ENCODE measurements at regions not wholly inside any gene's neighbourhood (a gene's known extent, or its start where the extent isn't known, plus 50 kb on each side); places are given as distances from the start of the nearest gene placed in this dataset.

- peaks cover 3% of the 10 kb centered on the region for H3K4me1 ChIP-seq (ENCODE audit: control insufficient read depth, insufficient read depth, low read length)
- H3K4me3 ChIP-seq (ENCODE audit: low read length), result no peak overlapping the region
- H3K27me3 ChIP-seq (ENCODE audit: control insufficient read depth, insufficient read depth, low read length), result no peaks in the 10 kb centered on the region
- no peak overlapping the region for H3K27ac ChIP-seq (ENCODE audit: low read length)
- H3K9me3 ChIP-seq (ENCODE audit: control insufficient read depth, insufficient read depth, low read length), result no peaks in the 10 kb centered on the region
- DNase-seq (ENCODE audit: low read depth, low spot score), result no peak
- no peaks in the 10 kb centered on the region for H3K36me3 ChIP-seq (ENCODE audit: control insufficient read depth, insufficient read depth, low read length)
Observed at GRCh38 chr2:217647226-217647625, 355.6 kb downstream of the TNS1 start.

DNA sequence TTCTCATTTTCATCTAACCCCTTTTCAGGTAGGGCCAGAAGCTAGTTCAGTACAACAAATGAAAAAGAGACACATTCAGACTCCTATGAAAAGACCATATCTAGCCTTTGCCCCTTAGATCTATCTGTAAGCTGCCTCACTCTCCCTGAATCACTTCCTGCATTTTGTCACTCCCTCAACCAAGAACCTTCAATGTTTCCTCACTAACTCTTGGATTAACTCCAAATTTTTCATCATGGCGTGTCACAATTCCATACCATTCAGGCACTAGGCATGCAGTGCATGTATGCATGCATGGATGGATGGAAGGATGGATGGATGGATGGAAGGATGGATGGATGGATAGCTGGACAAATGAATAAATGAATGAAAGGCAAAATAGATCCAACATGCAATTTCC lies 356.9 kb downstream of the TNS1 start:
- H3K9me3 ChIP-seq (ENCODE audit: control insufficient read depth, insufficient read depth, low read length), result no peaks in the 10 kb centered on the region
- H3K36me3 ChIP-seq (ENCODE audit: control insufficient read depth, insufficient read depth, low read length), result no peaks in the 10 kb centered on the region
- H3K27me3 ChIP-seq (ENCODE audit: control insufficient read depth, insufficient read depth, low read length), result no peaks in the 10 kb centered on the region
- no peak overlapping the region for H3K4me3 ChIP-seq (ENCODE audit: low read length)
- no peak for DNase-seq (ENCODE audit: low read depth, low spot score)
- H3K4me1 ChIP-seq (ENCODE audit: control insufficient read depth, insufficient read depth, low read length), result peaks cover 2% of the 10 kb centered on the region
- H3K27ac ChIP-seq (ENCODE audit: low read length), result no peak overlapping the region
- WGBS (ENCODE audit: insufficient coverage, insufficient read length), result no CpG with 5 or more reads among the region's 1 CpG

GRCh38 chr2:217643789-217644301 lies 358.9 kb downstream of the TNS1 start:
- Histone ChIP-seq H3K36me3 (ENCODE audit: control insufficient read depth, insufficient read depth, low read length) (no peaks in the 10 kb centered on the region), H3K27me3 (ENCODE audit: control insufficient read depth, insufficient read depth, low read length) (no peaks in the 10 kb centered on the region), H3K4me1 (ENCODE audit: control insufficient read depth, insufficient read depth, low read length) (no peaks in the 10 kb centered on the region; the same call in 1 of the 2 replicates), H3K9me3 (ENCODE audit: control insufficient read depth, insufficient read depth, low read length) (no peaks in the 10 kb centered on the region), H3K27ac (ENCODE audit: low read length) (no peak overlapping the region), H3K4me3 (ENCODE audit: low read length) (no peak overlapping the region)
- WGBS (ENCODE audit: insufficient coverage, insufficient read length), result no CpG with 5 or more reads among the region's 6 CpGs
- DNase-seq (ENCODE audit: low read depth, low spot score), result no peak

- no peak for DNase-seq (ENCODE audit: low read depth, low spot score)
- WGBS (ENCODE audit: insufficient coverage, insufficient read length), result no CpG with 5 or more reads among the region's 6 CpGs
- Histone ChIP-seq H3K27me3 (ENCODE audit: control insufficient read depth, insufficient read depth, low read length) (no peaks in the 10 kb centered on the region), H3K9me3 (ENCODE audit: control insufficient read depth, insufficient read depth, low read length) (no peaks in the 10 kb centered on the region), H3K36me3 (ENCODE audit: control insufficient read depth, insufficient read depth, low read length) (no peaks in the 10 kb centered on the region), H3K4me1 (ENCODE audit: control insufficient read depth, insufficient read depth, low read length) (no peaks in the 10 kb centered on the region; the same call in 1 of the 2 replicates), H3K27ac (ENCODE audit: low read length) (no peak overlapping the region), H3K4me3 (ENCODE audit: low read length) (no peak overlapping the region)
Observed at GRCh38 chr2:217642944-217643343, 359.9 kb downstream of the TNS1 start.

DNA sequence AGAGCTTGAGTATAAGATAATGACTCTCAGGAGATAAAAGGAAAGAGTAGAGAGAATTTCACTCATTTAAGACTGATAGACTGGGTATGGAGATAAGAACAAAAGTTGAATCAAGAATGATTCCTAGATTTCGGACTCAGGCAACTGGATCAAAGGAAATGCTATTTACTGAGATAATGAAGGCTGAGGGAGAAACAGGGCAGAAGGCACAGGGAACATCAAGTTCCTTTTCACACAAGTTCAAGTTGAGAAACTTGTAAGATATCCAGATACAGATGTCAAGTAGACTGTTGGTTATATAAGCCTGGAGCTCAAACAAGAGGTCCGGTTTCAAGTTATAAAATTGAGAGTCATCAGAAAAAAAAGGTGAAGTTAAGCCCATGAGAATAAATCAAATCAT lies 360.8 kb downstream of the TNS1 start:
- H3K27ac ChIP-seq (ENCODE audit: low read length), result no peak overlapping the region
- WGBS (ENCODE audit: insufficient coverage, insufficient read length), result no CpG with 5 or more reads among the region's 2 CpGs

GRCh38 chr2:217639481-217639880 lies 363.3 kb downstream of the TNS1 start:
- no CpG with 5 or more reads among the region's 2 CpGs for WGBS (ENCODE audit: insufficient coverage, insufficient read length)
- H3K36me3 ChIP-seq (ENCODE audit: control insufficient read depth, insufficient read depth, low read length), result no peaks in the 10 kb centered on the region

More for the DNA sequence above, 360.8 kb downstream of the TNS1 start:
- no peaks in the 10 kb centered on the region; the same call in 1 of the 2 replicates for H3K4me1 ChIP-seq (ENCODE audit: control insufficient read depth, insufficient read depth, low read length)
- H3K36me3 ChIP-seq (ENCODE audit: control insufficient read depth, insufficient read depth, low read length), result no peaks in the 10 kb centered on the region
- H3K9me3 ChIP-seq (ENCODE audit: control insufficient read depth, insufficient read depth, low read length), result no peaks in the 10 kb centered on the region
- DNase-seq (ENCODE audit: low read depth, low spot score), result no peak
- no peak overlapping the region for H3K4me3 ChIP-seq (ENCODE audit: low read length)
- H3K27me3 ChIP-seq (ENCODE audit: control insufficient read depth, insufficient read depth, low read length), result no peaks in the 10 kb centered on the region

GRCh38 chr2:217638533-217638932 lies 364.3 kb downstream of the TNS1 start:
- no peak overlapping the region for H3K27ac ChIP-seq (ENCODE audit: low read length)
- no peaks in the 10 kb centered on the region for H3K36me3 ChIP-seq (ENCODE audit: control insufficient read depth, insufficient read depth, low read length)
- no peak overlapping the region for H3K4me3 ChIP-seq (ENCODE audit: low read length)
- H3K4me1 ChIP-seq (ENCODE audit: control insufficient read depth, insufficient read depth, low read length), result no peaks in the 10 kb centered on the region
- H3K27me3 ChIP-seq (ENCODE audit: control insufficient read depth, insufficient read depth, low read length), result no peaks in the 10 kb centered on the region
- no CpG with 5 or more reads among the region's 4 CpGs for WGBS (ENCODE audit: insufficient coverage, insufficient read length)
- DNase-seq (ENCODE audit: low read depth, low spot score), result no peak
- H3K9me3 ChIP-seq (ENCODE audit: control insufficient read depth, insufficient read depth, low read length), result no peaks in the 10 kb centered on the region

More at GRCh38 chr2:217639481-217639880, 363.3 kb downstream of the TNS1 start:
- Histone ChIP-seq H3K4me1 (ENCODE audit: control insufficient read depth, insufficient read depth, low read length) (no peaks in the 10 kb centered on the region; the same call in 1 of the 2 replicates), H3K27me3 (ENCODE audit: control insufficient read depth, insufficient read depth, low read length) (no peaks in the 10 kb centered on the region), H3K27ac (ENCODE audit: low read length) (no peak overlapping the region), H3K4me3 (ENCODE audit: low read length) (no peak overlapping the region), H3K9me3 (ENCODE audit: control insufficient read depth, insufficient read depth, low read length) (no peaks in the 10 kb centered on the region)
- no peak for DNase-seq (ENCODE audit: low read depth, low spot score)

- WGBS (ENCODE audit: insufficient coverage, insufficient read length), result no CpG with 5 or more reads among the region's 2 CpGs
Observed at GRCh38 chr2:217638031-217638430, 364.8 kb downstream of the TNS1 start.

DNA sequence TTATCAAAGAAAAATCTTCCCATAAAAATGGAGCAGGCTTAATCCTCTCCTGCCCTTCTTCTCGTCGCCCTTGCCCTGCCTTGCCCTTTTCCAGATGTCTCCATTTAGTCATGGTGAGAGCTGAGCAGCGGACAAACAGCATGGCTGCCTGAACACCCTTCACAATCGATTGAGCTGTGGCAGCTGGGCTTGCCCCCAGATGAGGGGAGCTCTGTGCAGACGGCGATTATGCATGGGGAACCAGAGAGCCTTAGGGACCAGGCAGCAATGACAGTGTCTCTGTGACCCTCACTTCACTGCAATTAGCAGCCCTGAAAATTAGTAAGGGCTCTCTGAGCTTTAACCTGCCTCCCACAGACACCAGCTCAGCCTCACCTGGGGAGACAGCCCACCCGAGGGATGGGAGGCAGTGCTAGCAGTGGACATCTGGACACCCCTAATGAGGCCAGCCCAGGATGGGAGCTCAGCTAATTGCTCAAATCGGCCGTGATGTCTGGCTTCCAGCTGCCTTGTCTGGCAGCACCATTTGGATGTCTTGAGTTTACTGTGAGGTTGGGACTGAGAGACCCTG lies 365.7 kb downstream of the TNS1 start:
- no peaks in the 10 kb centered on the region for H3K4me1 ChIP-seq (ENCODE audit: control insufficient read depth, insufficient read depth, low read length)
- H3K4me3 ChIP-seq (ENCODE audit: low read length), result no peak overlapping the region
- no peak for DNase-seq (ENCODE audit: low read depth, low spot score)
- no peaks in the 10 kb centered on the region for H3K36me3 ChIP-seq (ENCODE audit: control insufficient read depth, insufficient read depth, low read length)
- H3K27ac ChIP-seq (ENCODE audit: low read length), result no peak overlapping the region
- H3K9me3 ChIP-seq (ENCODE audit: control insufficient read depth, insufficient read depth, low read length), result no peaks in the 10 kb centered on the region
- WGBS (ENCODE audit: insufficient coverage, insufficient read length), result no CpG with 5 or more reads among the region's 9 CpGs
- H3K27me3 ChIP-seq (ENCODE audit: control insufficient read depth, insufficient read depth, low read length), result no peaks in the 10 kb centered on the region

More at GRCh38 chr2:217638031-217638430, 364.8 kb downstream of the TNS1 start:
- no peak for DNase-seq (ENCODE audit: low read depth, low spot score)
- Histone ChIP-seq H3K4me3 (ENCODE audit: low read length) (no peak overlapping the region), H3K4me1 (ENCODE audit: control insufficient read depth, insufficient read depth, low read length) (no peaks in the 10 kb centered on the region), H3K36me3 (ENCODE audit: control insufficient read depth, insufficient read depth, low read length) (no peaks in the 10 kb centered on the region), H3K27me3 (ENCODE audit: control insufficient read depth, insufficient read depth, low read length) (no peaks in the 10 kb centered on the region), H3K27ac (ENCODE audit: low read length) (no peak overlapping the region), H3K9me3 (ENCODE audit: control insufficient read depth, insufficient read depth, low read length) (no peaks in the 10 kb centered on the region)

DNA sequence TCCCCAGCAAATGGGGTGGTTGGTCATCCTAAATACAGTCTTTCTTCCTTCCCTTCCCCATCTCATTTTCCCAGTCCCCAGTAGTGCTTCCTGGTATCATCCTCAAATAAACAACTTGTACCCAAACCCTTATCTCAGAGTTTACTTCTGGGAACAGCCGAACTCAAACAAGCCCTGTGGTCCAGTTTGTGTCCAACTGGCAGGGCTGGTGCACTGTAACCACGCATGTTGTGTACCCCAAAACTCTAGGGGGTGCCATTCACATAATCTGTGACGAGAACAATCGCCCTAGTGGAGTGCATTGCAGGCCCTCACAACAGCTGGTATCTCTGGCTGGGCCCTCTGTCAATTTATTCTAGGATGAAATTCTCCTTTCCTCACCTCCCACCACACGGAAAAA lies 366.2 kb downstream of the TNS1 start:
- DNase-seq (ENCODE audit: low read depth, low spot score), result no peak
- H3K27ac ChIP-seq (ENCODE audit: low read length), result no peak overlapping the region
- WGBS (ENCODE audit: insufficient coverage, insufficient read length), result no CpG with 5 or more reads among the region's 5 CpGs
- no peaks in the 10 kb centered on the region for H3K9me3 ChIP-seq (ENCODE audit: control insufficient read depth, insufficient read depth, low read length)
- H3K36me3 ChIP-seq (ENCODE audit: control insufficient read depth, insufficient read depth, low read length), result no peaks in the 10 kb centered on the region
- no peak overlapping the region for H3K4me3 ChIP-seq (ENCODE audit: low read length)
- no peaks in the 10 kb centered on the region for H3K4me1 ChIP-seq (ENCODE audit: control insufficient read depth, insufficient read depth, low read length)
- H3K27me3 ChIP-seq (ENCODE audit: control insufficient read depth, insufficient read depth, low read length), result no peaks in the 10 kb centered on the region

- no peaks in the 10 kb centered on the region for H3K27me3 ChIP-seq (ENCODE audit: control insufficient read depth, insufficient read depth, low read length)
- no peak overlapping the region for H3K27ac ChIP-seq (ENCODE audit: low read length)
- DNase-seq (ENCODE audit: low read depth, low spot score), result no peak
- WGBS (ENCODE audit: insufficient coverage, insufficient read length), result no CpG with 5 or more reads among the region's 1 CpG
- no peak overlapping the region for H3K4me3 ChIP-seq (ENCODE audit: low read length)
- H3K36me3 ChIP-seq (ENCODE audit: control insufficient read depth, insufficient read depth, low read length), result no peaks in the 10 kb centered on the region
- no peaks in the 10 kb centered on the region for H3K9me3 ChIP-seq (ENCODE audit: control insufficient read depth, insufficient read depth, low read length)
- no peaks in the 10 kb centered on the region for H3K4me1 ChIP-seq (ENCODE audit: control insufficient read depth, insufficient read depth, low read length)
Observed at GRCh38 chr2:217634871-217635270, 367.9 kb downstream of the TNS1 start.
